ENCODE measurements at regions not wholly inside any gene's neighbourhood (a gene's known extent, or its start where the extent isn't known, plus 50 kb on each side); places are given as distances from the start of the nearest gene placed in this dataset.

GRCh38 chr3:27796365-27796875, 74.3 kb upstream of the EOMES start:
- TF ChIP-seq CTCF (IDR thresholded peaks at IDR 0.05) (no peak), POLR2AphosphoS5 (IDR thresholded peaks at IDR 0.05) (no peak), EP300 (IDR thresholded peaks at IDR 0.05) (no peak), POLR2A (IDR thresholded peaks at IDR 0.05) (no peak)
- 73 to 86% methylated on average over 3 to 4 of the region's 4 CpGs for WGBS, 2 donors (ENCODE audit: low coverage in 1 of 2)

GRCh38 chr3:27797773-27798172, 75.7 kb upstream of the EOMES start:
- Histone ChIP-seq H3K4me3 (no peak overlapping the region), H3K4me1 (no peaks in the 10 kb centered on the region), H3K36me3 (no peaks in the 10 kb centered on the region), H3K27ac (no peak overlapping the region), H3K27me3 (no peaks in the 10 kb centered on the region), H3K9me3 (no peaks in the 10 kb centered on the region)
- no peak for ATAC-seq
- WGBS, 2 donors (ENCODE audit: low coverage in 1 of 2) = 50 to 75% methylated on average over 2 of the region's 6 CpGs
- TF ChIP-seq EP300 (IDR thresholded peaks at IDR 0.05) (no peak), CTCF (IDR thresholded peaks at IDR 0.05) (no peak), POLR2AphosphoS5 (IDR thresholded peaks at IDR 0.05) (no peak), POLR2A (IDR thresholded peaks at IDR 0.05) (no peak)

More at GRCh38 chr3:27796365-27796875, 74.3 kb upstream of the EOMES start:
- no peaks in the 10 kb centered on the region for H3K4me1 ChIP-seq
- no peaks in the 10 kb centered on the region for H3K36me3 ChIP-seq
- no peaks in the 10 kb centered on the region for H3K27me3 ChIP-seq
- no peak overlapping the region for H3K4me3 ChIP-seq
- H3K27ac ChIP-seq = no peak overlapping the region
- H3K9me3 ChIP-seq = no peaks in the 10 kb centered on the region
- ATAC-seq = no peak

DNA sequence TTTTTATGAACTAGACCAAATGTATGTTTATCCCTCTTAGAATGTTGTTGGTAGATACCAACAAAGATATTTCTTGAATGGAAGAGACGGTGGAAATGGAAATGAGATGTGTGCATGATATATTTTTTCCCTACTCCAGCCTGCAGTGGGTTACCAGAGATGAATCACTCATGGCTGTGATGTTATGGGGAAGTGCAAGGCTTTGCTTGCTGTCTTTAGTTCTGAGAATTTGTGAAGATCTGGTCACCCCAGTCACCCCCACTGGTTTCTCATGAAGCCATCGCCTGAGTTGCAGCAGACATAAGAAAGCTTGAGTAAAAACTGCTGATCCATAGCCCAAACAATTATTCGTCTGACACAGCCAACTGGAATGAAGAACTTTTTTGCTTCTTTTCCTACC, 78.1 kb upstream of the EOMES start:
- H3K4me1 ChIP-seq = no peaks in the 10 kb centered on the region
- TF ChIP-seq POLR2AphosphoS5 (IDR thresholded peaks at IDR 0.05) (no peak), CTCF (IDR thresholded peaks at IDR 0.05) (no peak), POLR2A (IDR thresholded peaks at IDR 0.05) (no peak), EP300 (IDR thresholded peaks at IDR 0.05) (no peak)
- 69 to 100% methylated on average over 2 to 3 of the region's 3 CpGs for WGBS, 2 donors (ENCODE audit: low coverage in 1 of 2)
- no peak overlapping the region for H3K27ac ChIP-seq
- no peak for ATAC-seq
- H3K9me3 ChIP-seq = no peaks in the 10 kb centered on the region
- peaks cover 4% of the 10 kb centered on the region for H3K27me3 ChIP-seq
- no peaks in the 10 kb centered on the region for H3K36me3 ChIP-seq
- H3K4me3 ChIP-seq = no peak overlapping the region

GRCh38 chr3:27802425-27802824, 80.3 kb upstream of the EOMES start:
- WGBS, 2 donors (ENCODE audit: low coverage in 1 of 2) = 92 to 94% methylated on average over 2 of the region's 2 CpGs
- H3K36me3 ChIP-seq = no peaks in the 10 kb centered on the region
- no peaks in the 10 kb centered on the region for H3K9me3 ChIP-seq
- no peak for ATAC-seq
- H3K4me3 ChIP-seq = no peak overlapping the region
- H3K27ac ChIP-seq = no peak overlapping the region
- TF ChIP-seq POLR2A (IDR thresholded peaks at IDR 0.05) (no peak), CTCF (IDR thresholded peaks at IDR 0.05) (no peak), POLR2AphosphoS5 (IDR thresholded peaks at IDR 0.05) (no peak), EP300 (IDR thresholded peaks at IDR 0.05) (no peak)
- H3K27me3 ChIP-seq = peaks cover 4% of the 10 kb centered on the region
- H3K4me1 ChIP-seq = no peaks in the 10 kb centered on the region

GRCh38 chr3:27802849-27803248, 80.7 kb upstream of the EOMES start:
- ATAC-seq = no peak
- TF ChIP-seq CTCF (IDR thresholded peaks at IDR 0.05) (no peak), POLR2AphosphoS5 (IDR thresholded peaks at IDR 0.05) (no peak), POLR2A (IDR thresholded peaks at IDR 0.05) (no peak), EP300 (IDR thresholded peaks at IDR 0.05) (no peak)
- H3K9me3 ChIP-seq = no peaks in the 10 kb centered on the region
- H3K4me3 ChIP-seq = no peak overlapping the region
- H3K27me3 ChIP-seq = peaks cover 4% of the 10 kb centered on the region
- no peak overlapping the region for H3K27ac ChIP-seq
- H3K36me3 ChIP-seq = no peaks in the 10 kb centered on the region
- H3K4me1 ChIP-seq = no peaks in the 10 kb centered on the region
